Cardiac muscle cell (in vitro differentiated cells and primary cell): ENCODE measurements at regions not wholly inside any gene's neighbourhood (a gene's known extent, or its start where the extent isn't known, plus 50 kb on each side); places are given as distances from the start of the nearest gene placed in this dataset.

Experiments
- DNase-seq, 2 donors: peaks; one replicate each; pipeline versions ENCODE4 v3.0.0 to v3.0.0-alpha.2; 2010 to 2017; ENCODE audit warnings: low read depth in 1 of 2, low spot score in 1 of 2
- H3K27ac ChIP-seq: fragments of 200-600 bp; sonication (generic); 2 replicates; pipeline ENCODE4 v1.5.1; 2016
- H3K27me3 ChIP-seq: fragments of 200-600 bp; sonication (generic); 2 replicates; pipeline ENCODE4 v1.6.0; 2016; ENCODE audit warnings: control low read depth
- H3K36me3 ChIP-seq: fragments of 200-600 bp; sonication (generic); 2 replicates; pipeline ENCODE4 v1.5.1; 2016; ENCODE audit warnings: control low read depth
- H3K4me1 ChIP-seq: fragments of 200-600 bp; sonication (generic); 2 replicates; pipeline ENCODE4 v1.8.1; 2017; ENCODE audit warnings: low read depth, mild to moderate bottlenecking, mixed run types
- H3K4me3 ChIP-seq: fragments of 200-600 bp; sonication (generic); 2 replicates; pipeline ENCODE4 v1.5.1; 2016; ENCODE audit warnings: mild to moderate bottlenecking
- H3K9me3 ChIP-seq: fragments of 200-600 bp; sonication (generic); 2 replicates; pipeline ENCODE4 v1.5.1; 2017; ENCODE audit warnings: low read depth, mild to moderate bottlenecking, control low read depth
- TF ChIP-seq, protein P1 (sequence below): IDR thresholded peaks from 2 replicates; pipeline ENCODE4 v1.5.1; 2012; ENCODE audit warnings: low read depth, mild to moderate bottlenecking, low read length

DNA sequence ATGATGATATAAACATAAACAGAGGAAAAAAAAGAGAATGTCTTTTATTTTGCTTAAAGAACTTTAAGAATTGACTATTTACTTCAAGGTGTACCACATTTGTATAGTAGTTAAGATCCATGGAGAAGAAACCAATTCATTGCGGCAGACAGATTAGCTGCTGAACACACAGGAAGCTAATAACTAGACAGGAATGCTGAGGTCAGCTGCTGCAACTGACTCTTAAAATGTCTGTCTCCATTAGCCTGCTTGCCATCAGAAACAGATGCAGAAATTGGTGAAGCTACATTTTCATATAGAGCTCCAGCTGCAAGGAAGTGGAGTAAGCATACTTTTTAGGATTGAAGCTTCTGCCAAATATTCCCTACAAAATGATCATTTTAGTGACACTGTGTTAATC is 939.5 kb downstream of the EPHA7 start:
- DNase-seq: peak in 1 of 2 donors; percentile 1
- no peaks in the 10 kb centered on the region for H3K36me3 ChIP-seq
- peaks cover 3% of the 10 kb centered on the region for H3K4me1 ChIP-seq
- no peaks in the 10 kb centered on the region for H3K27me3 ChIP-seq
- TF ChIP-seq, protein P1, sequence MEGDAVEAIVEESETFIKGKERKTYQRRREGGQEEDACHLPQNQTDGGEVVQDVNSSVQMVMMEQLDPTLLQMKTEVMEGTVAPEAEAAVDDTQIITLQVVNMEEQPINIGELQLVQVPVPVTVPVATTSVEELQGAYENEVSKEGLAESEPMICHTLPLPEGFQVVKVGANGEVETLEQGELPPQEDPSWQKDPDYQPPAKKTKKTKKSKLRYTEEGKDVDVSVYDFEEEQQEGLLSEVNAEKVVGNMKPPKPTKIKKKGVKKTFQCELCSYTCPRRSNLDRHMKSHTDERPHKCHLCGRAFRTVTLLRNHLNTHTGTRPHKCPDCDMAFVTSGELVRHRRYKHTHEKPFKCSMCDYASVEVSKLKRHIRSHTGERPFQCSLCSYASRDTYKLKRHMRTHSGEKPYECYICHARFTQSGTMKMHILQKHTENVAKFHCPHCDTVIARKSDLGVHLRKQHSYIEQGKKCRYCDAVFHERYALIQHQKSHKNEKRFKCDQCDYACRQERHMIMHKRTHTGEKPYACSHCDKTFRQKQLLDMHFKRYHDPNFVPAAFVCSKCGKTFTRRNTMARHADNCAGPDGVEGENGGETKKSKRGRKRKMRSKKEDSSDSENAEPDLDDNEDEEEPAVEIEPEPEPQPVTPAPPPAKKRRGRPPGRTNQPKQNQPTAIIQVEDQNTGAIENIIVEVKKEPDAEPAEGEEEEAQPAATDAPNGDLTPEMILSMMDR: no peak
- no peaks in the 10 kb centered on the region for H3K9me3 ChIP-seq
- H3K27ac ChIP-seq: no peak overlapping the region
- H3K4me3 ChIP-seq: no peak overlapping the region

DNA sequence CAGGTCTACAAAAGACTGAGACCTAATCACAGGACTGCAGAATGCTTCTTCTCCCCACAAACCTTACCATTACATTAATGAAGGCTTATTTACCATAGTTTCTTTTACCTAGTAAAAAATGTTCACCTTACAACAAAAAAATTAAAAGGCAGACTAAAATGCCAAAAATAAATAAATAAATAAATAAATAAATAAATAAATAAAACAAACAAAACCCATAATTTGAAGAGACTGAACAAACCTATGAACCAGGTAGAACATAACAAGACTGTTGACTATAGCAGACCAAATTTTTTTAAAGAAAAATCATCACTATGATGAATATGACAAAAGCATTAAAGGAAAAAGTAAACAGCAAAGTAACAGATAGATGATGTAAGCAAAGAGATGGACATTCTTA is 946.3 kb downstream of the EPHA7 start:
- H3K36me3 ChIP-seq: no peaks in the 10 kb centered on the region
- no peak overlapping the region for H3K4me3 ChIP-seq
- no peaks in the 10 kb centered on the region for H3K27me3 ChIP-seq
- no peaks in the 10 kb centered on the region for H3K9me3 ChIP-seq
- no peak for DNase-seq
- no peaks in the 10 kb centered on the region for H3K4me1 ChIP-seq
- TF ChIP-seq, protein P1: no peak
- H3K27ac ChIP-seq: no peak overlapping the region

DNA sequence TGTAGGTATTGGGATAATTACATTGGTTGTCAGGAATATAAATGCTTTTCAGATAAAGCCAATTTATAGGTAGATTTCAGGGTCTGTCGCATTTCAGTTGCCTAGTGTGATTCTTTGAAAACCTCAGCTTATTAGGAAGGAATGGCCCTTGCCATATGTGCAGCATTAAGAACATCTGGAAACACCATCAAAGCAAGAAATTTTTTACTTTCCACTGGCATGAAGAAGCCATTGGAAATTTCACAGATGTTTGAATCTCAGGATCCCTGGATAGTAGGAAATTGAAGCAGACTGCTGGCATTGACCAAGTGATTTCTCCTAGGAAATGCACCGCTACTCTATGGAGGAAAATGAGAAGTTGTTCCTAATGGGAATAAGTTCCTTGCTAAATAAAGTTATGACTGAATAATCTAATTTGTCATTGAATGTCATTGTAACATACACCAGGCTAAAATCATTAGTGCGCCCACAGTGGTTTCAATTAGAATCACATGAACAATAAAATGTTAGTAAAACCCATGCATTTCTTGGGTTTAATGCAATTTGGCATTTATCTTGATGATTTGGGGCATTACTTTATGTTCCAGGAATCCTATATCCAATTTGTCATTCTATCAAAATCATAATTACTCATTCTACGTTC is 950.1 kb downstream of the EPHA7 start:
- Histone ChIP-seq H3K27ac (no peak overlapping the region), H3K36me3 (no peaks in the 10 kb centered on the region), H3K27me3 (no peaks in the 10 kb centered on the region), H3K9me3 (no peaks in the 10 kb centered on the region), H3K4me3 (no peak overlapping the region), H3K4me1 (no peaks in the 10 kb centered on the region)
- TF ChIP-seq, protein P1: no peak
- no peak for DNase-seq

DNA sequence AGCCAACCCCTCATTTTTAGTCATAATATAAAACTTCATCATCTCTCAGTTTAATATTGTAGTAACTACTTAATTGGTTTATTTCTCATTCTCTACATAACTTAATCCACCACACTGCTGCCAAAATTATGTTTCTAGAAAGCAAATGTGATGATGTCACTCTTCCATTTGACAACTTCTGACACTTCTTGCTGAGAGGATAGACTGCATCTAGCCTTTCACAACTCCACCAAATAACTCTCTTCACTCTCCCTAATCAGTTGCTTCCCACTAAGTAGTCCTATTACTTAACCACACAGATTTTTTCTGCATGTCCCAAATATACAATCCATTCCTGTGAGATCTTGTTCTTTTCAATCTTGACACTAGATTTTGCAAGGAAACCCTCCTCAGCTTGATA is 951.3 kb downstream of the EPHA7 start:
- Histone ChIP-seq H3K4me1 (no peaks in the 10 kb centered on the region), H3K27ac (no peak overlapping the region), H3K4me3 (no peak overlapping the region), H3K27me3 (no peaks in the 10 kb centered on the region), H3K9me3 (no peaks in the 10 kb centered on the region), H3K36me3 (no peaks in the 10 kb centered on the region)
- TF ChIP-seq, protein P1: no peak
- no peak for DNase-seq

DNA sequence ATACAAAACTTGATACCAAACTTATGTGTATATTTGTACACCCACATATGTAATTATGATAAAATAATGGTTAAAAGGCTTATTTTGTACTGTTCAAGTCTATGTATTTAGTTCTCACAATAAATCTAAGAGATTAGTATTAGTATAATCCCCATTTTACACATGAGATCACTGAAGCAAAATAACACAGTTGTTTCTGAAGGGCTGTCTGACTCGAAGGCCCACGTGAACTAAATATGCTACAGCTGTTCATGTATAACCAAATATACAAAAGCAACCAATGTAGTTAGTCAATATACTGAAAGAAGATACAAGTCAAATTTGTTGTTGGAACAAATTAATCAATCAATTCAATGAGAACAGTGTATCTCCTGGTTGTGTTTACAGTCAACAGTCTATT is 959.2 kb downstream of the EPHA7 start:
- no peaks in the 10 kb centered on the region for H3K9me3 ChIP-seq
- no peak for DNase-seq
- no peaks in the 10 kb centered on the region for H3K36me3 ChIP-seq
- H3K27me3 ChIP-seq: no peaks in the 10 kb centered on the region
- TF ChIP-seq, protein P1: no peak
- no peak overlapping the region for H3K27ac ChIP-seq
- H3K4me3 ChIP-seq: no peak overlapping the region
- no peaks in the 10 kb centered on the region for H3K4me1 ChIP-seq
